Loucy (cell line): ENCODE measurements at regions not wholly inside any gene's neighbourhood (a gene's known extent, or its start where the extent isn't known, plus 50 kb on each side); places are given as distances from the start of the nearest gene placed in this dataset.
"Not testable (repeated sequence)": the region's sequence is repeated elsewhere in the genome, so short reads cannot be mapped to it uniquely, and the experiment has no call there.

Source experiments
- H2AFZ ChIP-seq: fragments of 200-600 bp; sonication (generic); 2 replicates; pipeline ENCODE4 v1.6.0; 2016; ENCODE audit warnings: antibody characterized with exemption, mild to moderate bottlenecking, low read length, moderate library complexity
- H3F3A ChIP-seq: fragments of 200-600 bp; 2 replicates; pipeline ENCODE4 v1.6.0; 2016; ENCODE audit warnings: antibody characterized with exemption, low read depth, mild to moderate bottlenecking
- H3K27me3 ChIP-seq: fragments of 200-600 bp; sonication (generic); 2 replicates; pipeline ENCODE4 v1.6.1; 2014; ENCODE audit warnings: low read length, mild to moderate bottlenecking; ENCODE audit not compliant: insufficient read depth, poor library complexity, severe bottlenecking
- H3K36me3 ChIP-seq: fragments of 200-600 bp; sonication (generic); 2 replicates; pipeline ENCODE4 v1.6.1; 2016; ENCODE audit warnings: low read length; ENCODE audit not compliant: insufficient read depth
- H3K4me1 ChIP-seq: fragments of 200-600 bp; sonication (generic); 2 replicates; pipeline ENCODE4 v1.5.1; 2014; ENCODE audit warnings: low read length, mild to moderate bottlenecking; ENCODE audit not compliant: insufficient read depth, poor library complexity, severe bottlenecking
- H3K4me2 ChIP-seq: fragments of 200-600 bp; sonication (generic); 2 replicates; pipeline ENCODE4 v1.6.0; 2014; ENCODE audit warnings: antibody characterized with exemption, low read length, low read depth, mild to moderate bottlenecking; ENCODE audit not compliant: poor library complexity, severe bottlenecking
- H3K4me3 ChIP-seq: fragments of 200-600 bp; sonication (generic); 2 replicates; pipeline ENCODE4 v1.5.1; 2014; ENCODE audit warnings: low read length, mild to moderate bottlenecking, mixed read lengths; ENCODE audit not compliant: poor library complexity, severe bottlenecking
- H3K79me2 ChIP-seq: fragments of 200-600 bp; sonication (generic); 2 replicates; pipeline ENCODE4 v1.6.1; 2014; ENCODE audit warnings: low read length; ENCODE audit not compliant: insufficient read depth
- H3K9ac ChIP-seq: fragments of 200-600 bp; sonication (generic); 2 replicates; pipeline ENCODE4 v1.6.0; 2014; ENCODE audit warnings: mild to moderate bottlenecking, low read depth, low read length, moderate library complexity; ENCODE audit not compliant: poor library complexity, severe bottlenecking
- H3K9me2 ChIP-seq: fragments of 200-600 bp; sonication (generic); replicated peaks from 2 replicates; pipeline ENCODE4 v1.6.1; 2016; ENCODE audit warnings: low read depth, low read length, mixed read lengths
- H3K9me3 ChIP-seq: fragments of 200-600 bp; sonication (generic); 2 replicates; pipeline ENCODE4 v1.6.1; 2014; ENCODE audit warnings: mild to moderate bottlenecking, antibody characterized with exemption, low read length, low read depth; ENCODE audit not compliant: insufficient read depth
- H4K20me1 ChIP-seq: fragments of 200-600 bp; sonication (generic); 2 replicates; pipeline ENCODE4 v1.6.0; 2014; ENCODE audit warnings: antibody characterized with exemption, low read length, mild to moderate bottlenecking; ENCODE audit not compliant: insufficient read depth, poor library complexity, severe bottlenecking
- EZH2phosphoT487 ChIP-seq: fragments of 200-600 bp; IDR thresholded peaks from 2 replicates; pipeline ENCODE4 v1.6.1; 2018; ENCODE audit warnings: antibody characterized with exemption, mild to moderate bottlenecking, moderate library complexity, borderline replicate concordance
- TF ChIP-seq, protein P1 (sequence below): fragments of 200-600 bp; sonication (generic); conservative IDR thresholded peaks from 2 replicates; pipeline ENCODE4 v1.5.1; 2014; ENCODE audit warnings: mild to moderate bottlenecking, antibody characterized with exemption, low read length

DNA sequence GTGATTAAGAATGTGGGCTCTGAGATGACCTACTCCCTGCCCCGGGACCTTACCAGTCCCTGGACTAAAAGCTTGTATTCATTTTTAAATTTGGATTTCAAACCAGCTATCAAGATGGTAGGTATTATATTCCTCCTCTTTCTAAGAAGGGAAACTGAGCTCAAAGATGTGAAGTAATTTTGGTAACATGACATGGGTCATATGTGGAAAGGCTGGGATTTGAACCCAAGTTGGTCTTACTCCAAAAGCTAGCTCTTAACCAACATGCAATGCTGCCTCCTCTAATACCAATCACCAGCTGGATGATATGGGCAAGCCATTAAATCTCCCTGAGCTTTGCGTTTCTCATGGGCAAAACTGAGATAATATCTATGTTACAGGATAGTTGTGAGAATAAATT is 166.4 kb upstream of the SLC38A2 start:
- no peaks in the 10 kb centered on the region for H3K27me3 ChIP-seq
- H3K9me3 ChIP-seq = no peaks in the 10 kb centered on the region
- no peak overlapping the region for H3K9ac ChIP-seq
- H4K20me1 ChIP-seq = no peaks in the 10 kb centered on the region
- no peak overlapping the region for H3K4me3 ChIP-seq
- no peaks in the 10 kb centered on the region for H3K9me2 ChIP-seq
- H3K79me2 ChIP-seq = no peaks in the 10 kb centered on the region
- no peaks in the 10 kb centered on the region for H3K36me3 ChIP-seq
- no peak overlapping the region for H2AFZ ChIP-seq
- H3F3A ChIP-seq = no peaks in the 10 kb centered on the region
- TF ChIP-seq, protein P1, sequence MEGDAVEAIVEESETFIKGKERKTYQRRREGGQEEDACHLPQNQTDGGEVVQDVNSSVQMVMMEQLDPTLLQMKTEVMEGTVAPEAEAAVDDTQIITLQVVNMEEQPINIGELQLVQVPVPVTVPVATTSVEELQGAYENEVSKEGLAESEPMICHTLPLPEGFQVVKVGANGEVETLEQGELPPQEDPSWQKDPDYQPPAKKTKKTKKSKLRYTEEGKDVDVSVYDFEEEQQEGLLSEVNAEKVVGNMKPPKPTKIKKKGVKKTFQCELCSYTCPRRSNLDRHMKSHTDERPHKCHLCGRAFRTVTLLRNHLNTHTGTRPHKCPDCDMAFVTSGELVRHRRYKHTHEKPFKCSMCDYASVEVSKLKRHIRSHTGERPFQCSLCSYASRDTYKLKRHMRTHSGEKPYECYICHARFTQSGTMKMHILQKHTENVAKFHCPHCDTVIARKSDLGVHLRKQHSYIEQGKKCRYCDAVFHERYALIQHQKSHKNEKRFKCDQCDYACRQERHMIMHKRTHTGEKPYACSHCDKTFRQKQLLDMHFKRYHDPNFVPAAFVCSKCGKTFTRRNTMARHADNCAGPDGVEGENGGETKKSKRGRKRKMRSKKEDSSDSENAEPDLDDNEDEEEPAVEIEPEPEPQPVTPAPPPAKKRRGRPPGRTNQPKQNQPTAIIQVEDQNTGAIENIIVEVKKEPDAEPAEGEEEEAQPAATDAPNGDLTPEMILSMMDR = no peak
- TF ChIP-seq EZH2phosphoT487 = no peak
- H3K4me1 ChIP-seq = peaks cover 32% of the 10 kb centered on the region
- H3K4me2 ChIP-seq = no peak overlapping the region

DNA sequence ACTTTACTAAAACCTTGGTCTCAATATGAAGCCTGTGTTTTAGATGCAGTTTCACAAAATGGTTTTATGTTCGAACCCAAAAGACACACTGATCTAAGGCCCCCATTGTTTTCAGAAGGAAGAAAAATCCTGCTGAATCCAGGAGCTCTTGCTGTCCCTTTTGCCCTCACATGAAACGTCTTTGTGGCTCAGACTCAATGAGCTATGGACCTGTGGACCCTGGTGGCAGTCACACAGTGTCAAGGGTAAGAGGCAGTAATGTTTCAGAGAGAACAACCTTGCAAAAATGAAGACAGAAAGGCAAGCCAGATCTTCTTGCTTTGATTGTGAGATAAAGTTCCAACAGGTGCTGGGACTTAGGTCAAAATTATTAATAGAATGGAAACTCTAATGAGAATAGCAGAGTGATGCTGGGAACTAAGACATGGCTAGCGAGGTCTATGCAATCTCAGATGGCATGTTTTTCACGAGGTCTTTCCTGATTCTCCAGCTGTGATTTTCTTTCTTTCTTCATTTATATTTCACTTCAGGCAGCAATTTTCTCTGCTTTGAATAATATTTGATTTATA is 164.9 kb upstream of the SLC38A2 start:
- Histone ChIP-seq H3K9me3 (no peaks in the 10 kb centered on the region), H3K4me2 (no peak overlapping the region), H3K9ac (no peak overlapping the region), H2AFZ (no peak overlapping the region), H3K4me1 (peaks cover 37% of the 10 kb centered on the region), H3K36me3 (no peaks in the 10 kb centered on the region), H3K9me2 (no peaks in the 10 kb centered on the region), H3F3A (no peaks in the 10 kb centered on the region), H3K4me3 (no peak overlapping the region), H3K27me3 (no peaks in the 10 kb centered on the region), H3K79me2 (no peaks in the 10 kb centered on the region), H4K20me1 (no peaks in the 10 kb centered on the region)
- no peak for TF ChIP-seq EZH2phosphoT487
- TF ChIP-seq, protein P1 = no peak

DNA sequence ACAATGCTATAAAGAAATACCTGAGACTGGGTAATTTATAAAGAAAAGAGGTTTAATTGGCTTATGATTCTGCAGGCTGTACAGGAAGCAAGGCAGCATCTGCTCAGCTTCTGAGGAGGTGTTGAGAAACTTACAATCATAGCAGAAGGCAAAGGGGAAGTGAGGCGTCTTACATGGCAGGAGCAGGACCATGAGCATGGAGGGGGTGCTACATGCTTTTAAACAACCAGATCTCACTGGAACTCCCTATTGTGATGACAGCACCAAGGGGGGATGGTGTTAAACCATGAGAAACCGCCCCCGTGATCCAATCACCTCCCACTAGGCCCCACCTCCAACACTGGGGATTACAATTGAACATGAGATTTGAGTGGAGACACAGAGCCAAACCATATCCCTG is 163.7 kb upstream of the SLC38A2 start:
- not testable (repeated sequence) for H3K9me3 ChIP-seq, H3F3A ChIP-seq, H3K9ac ChIP-seq, H4K20me1 ChIP-seq, H3K4me3 ChIP-seq, H3K9me2 ChIP-seq, H3K27me3 ChIP-seq, H3K36me3 ChIP-seq, H3K79me2 ChIP-seq, H2AFZ ChIP-seq
- Histone ChIP-seq H3K4me2 (peak overlapping the region; percentile 18), H3K4me1 (peaks cover 37% of the 10 kb centered on the region)

DNA sequence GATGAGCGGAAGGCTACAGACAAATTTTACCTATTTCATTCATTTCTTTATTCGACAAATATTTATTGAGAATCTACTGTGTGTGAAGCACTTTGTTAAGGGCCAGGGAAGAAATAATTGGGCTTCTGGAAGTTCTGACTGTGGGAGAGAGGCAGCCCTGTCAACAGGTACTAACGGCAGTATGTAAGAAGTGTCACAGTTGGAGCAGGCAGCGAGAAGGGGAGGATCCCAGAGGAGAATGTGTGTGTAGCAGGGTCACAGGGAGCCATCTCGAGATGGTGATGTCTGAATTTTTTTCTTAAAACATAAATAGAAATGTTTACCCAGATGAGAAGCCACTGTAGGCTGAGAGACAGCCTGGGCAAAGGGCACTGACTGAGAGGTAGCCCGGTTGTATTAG is 163.3 kb upstream of the SLC38A2 start:
- H3K9me3 ChIP-seq = peaks cover 9% of the 10 kb centered on the region; the same call in 1 of the 2 replicates
- peak overlapping the region; percentile 18 for H3K4me2 ChIP-seq
- no peaks in the 10 kb centered on the region for H3K79me2 ChIP-seq
- H3F3A ChIP-seq = no peaks in the 10 kb centered on the region
- TF ChIP-seq, protein P1 = no peak
- no peak for TF ChIP-seq EZH2phosphoT487
- H3K9me2 ChIP-seq = no peaks in the 10 kb centered on the region
- no peaks in the 10 kb centered on the region for H3K36me3 ChIP-seq
- H3K4me1 ChIP-seq = peaks cover 37% of the 10 kb centered on the region
- H2AFZ ChIP-seq = no peak overlapping the region
- no peaks in the 10 kb centered on the region for H3K27me3 ChIP-seq
- no peaks in the 10 kb centered on the region for H4K20me1 ChIP-seq
- no peak overlapping the region for H3K9ac ChIP-seq
- H3K4me3 ChIP-seq = no peak overlapping the region
